Hepatocyte (in vitro differentiated cells): ENCODE measurements at regions not wholly inside any gene's neighbourhood (a gene's known extent, or its start where the extent isn't known, plus 50 kb on each side); places are given as distances from the start of the nearest gene placed in this dataset.

Source experiments
- EZH2phosphoT487 ChIP-seq: fragments of 200-600 bp; sonication (generic); IDR thresholded peaks from one replicate; pipeline ENCODE4 v1.6.1; 2018; ENCODE audit warnings: antibody characterized with exemption, mild to moderate bottlenecking, low read depth, moderate library complexity; ENCODE audit not compliant: unreplicated experiment, severe bottlenecking
- TF ChIP-seq, protein P1 (sequence below): fragments of 200-600 bp; sonication (generic); IDR thresholded peaks from 2 replicates; pipeline ENCODE4 v1.5.1; 2016; ENCODE audit warnings: antibody characterized with exemption, mild to moderate bottlenecking; ENCODE audit not compliant: poor library complexity

DNA sequence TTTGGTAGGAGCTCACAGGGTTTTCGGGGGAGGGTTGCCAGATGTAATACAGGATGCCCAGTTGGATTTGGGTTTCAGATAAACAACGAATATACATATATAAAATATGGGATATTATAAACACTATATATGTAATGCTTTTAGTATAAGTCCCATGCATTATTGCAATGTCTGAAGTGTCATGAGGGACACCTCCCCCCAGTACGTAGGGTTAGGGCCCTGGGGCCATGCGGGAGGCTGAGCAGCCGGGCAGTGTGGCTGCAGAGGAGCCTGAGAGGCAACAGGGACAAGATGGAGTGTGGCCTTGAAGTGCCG, 148.9 kb downstream of the SMAD6 start:
- TF ChIP-seq, protein P1, sequence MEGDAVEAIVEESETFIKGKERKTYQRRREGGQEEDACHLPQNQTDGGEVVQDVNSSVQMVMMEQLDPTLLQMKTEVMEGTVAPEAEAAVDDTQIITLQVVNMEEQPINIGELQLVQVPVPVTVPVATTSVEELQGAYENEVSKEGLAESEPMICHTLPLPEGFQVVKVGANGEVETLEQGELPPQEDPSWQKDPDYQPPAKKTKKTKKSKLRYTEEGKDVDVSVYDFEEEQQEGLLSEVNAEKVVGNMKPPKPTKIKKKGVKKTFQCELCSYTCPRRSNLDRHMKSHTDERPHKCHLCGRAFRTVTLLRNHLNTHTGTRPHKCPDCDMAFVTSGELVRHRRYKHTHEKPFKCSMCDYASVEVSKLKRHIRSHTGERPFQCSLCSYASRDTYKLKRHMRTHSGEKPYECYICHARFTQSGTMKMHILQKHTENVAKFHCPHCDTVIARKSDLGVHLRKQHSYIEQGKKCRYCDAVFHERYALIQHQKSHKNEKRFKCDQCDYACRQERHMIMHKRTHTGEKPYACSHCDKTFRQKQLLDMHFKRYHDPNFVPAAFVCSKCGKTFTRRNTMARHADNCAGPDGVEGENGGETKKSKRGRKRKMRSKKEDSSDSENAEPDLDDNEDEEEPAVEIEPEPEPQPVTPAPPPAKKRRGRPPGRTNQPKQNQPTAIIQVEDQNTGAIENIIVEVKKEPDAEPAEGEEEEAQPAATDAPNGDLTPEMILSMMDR: no peak
- TF ChIP-seq EZH2phosphoT487: no peak
